ENCODE measurements at regions not wholly inside any gene's neighbourhood (a gene's known extent, or its start where the extent isn't known, plus 50 kb on each side); places are given as distances from the start of the nearest gene placed in this dataset.
"Not testable (repeated sequence)": the region's sequence is repeated elsewhere in the genome, so short reads cannot be mapped to it uniquely, and the experiment has no call there.

DNA sequence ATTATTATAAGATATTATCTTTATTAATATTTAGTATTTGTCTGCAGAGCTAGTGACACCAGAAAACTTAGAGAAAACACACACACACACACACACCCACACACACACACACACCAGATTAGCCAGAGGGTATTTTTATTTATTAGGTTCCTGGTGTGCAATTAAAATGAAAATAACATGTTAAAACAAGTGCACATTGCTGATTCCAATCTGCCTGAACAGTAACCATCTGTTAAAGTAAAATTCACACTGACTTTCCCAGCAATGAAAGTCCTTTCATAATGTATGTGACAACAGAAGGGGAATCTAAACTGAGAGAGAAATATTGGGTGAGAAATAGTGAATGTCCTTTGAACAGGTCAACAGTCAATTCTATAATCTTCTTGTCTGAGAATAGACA is 2323.5 kb upstream of the ACO1 start:
- H3K4me3 Mint-ChIP-seq: no peak overlapping the region
- DNase-seq: no peak
- intact Hi-C loops (cut with micrococcal nuclease): no loop called here
- no peak overlapping the region for H3K27ac Mint-ChIP-seq
- H3K9me3 Mint-ChIP-seq: no peaks in the 10 kb centered on the region
- no peaks in the 10 kb centered on the region for H3K27me3 Mint-ChIP-seq
- no peaks in the 10 kb centered on the region for H3K4me1 Mint-ChIP-seq
- no peaks in the 10 kb centered on the region for H3K36me3 Mint-ChIP-seq (ENCODE audit: low read depth)

DNA sequence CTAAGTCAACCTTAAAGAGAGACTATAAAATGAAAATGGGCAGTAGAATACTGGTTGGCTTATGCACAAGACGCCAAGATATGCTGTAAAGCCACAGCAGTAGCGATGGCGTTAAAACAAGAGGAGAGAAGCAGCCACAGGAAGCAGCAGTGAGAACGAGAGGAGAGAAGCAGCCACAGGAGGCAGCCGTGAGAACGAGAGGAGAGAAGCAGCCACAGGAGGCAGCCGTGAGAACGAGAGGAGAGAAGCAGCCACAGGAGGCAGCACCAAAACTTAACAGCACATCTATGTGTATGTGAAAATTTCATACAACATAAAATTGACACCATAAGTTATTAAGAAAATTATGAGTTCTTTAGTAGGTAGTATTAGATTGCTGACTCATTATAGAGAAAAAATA is 2318.6 kb upstream of the ACO1 start:
- H3K4me1 Mint-ChIP-seq: no peaks in the 10 kb centered on the region
- DNase-seq: no peak
- no peak overlapping the region for H3K27ac Mint-ChIP-seq
- H3K27me3 Mint-ChIP-seq: no peaks in the 10 kb centered on the region
- H3K36me3 Mint-ChIP-seq (ENCODE audit: low read depth): no peaks in the 10 kb centered on the region
- H3K4me3 Mint-ChIP-seq: no peak overlapping the region
- intact Hi-C loops (cut with micrococcal nuclease): no loop called here
- H3K9me3 Mint-ChIP-seq: no peaks in the 10 kb centered on the region

DNA sequence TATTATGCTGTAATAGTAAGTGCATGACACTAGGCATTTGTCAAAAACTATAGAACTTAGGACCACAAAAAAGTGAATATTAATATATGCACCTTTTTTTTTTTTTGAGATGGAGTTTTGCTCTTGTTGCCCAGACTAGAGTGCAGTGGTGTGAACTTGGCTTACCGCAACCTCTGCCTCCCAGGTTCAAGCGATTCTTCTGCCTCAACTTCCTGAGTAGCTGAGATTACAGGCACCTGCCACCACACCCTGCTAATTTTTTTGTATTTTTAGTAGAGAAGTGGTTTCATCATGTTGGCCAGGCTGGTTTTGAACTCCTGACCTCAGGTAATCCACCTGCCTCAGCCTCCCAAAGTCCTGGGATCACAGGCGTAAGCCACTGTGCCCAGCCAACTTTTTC is 2315.2 kb upstream of the ACO1 start:
- H3K27ac Mint-ChIP-seq; H3K4me3 Mint-ChIP-seq; H3K27me3 Mint-ChIP-seq; H3K4me1 Mint-ChIP-seq; intact Hi-C loops (cut with micrococcal nuclease); DNase-seq; H3K36me3 Mint-ChIP-seq (ENCODE audit: low read depth): not testable (repeated sequence)
- peaks cover 11% of the 10 kb centered on the region for H3K9me3 Mint-ChIP-seq

DNA sequence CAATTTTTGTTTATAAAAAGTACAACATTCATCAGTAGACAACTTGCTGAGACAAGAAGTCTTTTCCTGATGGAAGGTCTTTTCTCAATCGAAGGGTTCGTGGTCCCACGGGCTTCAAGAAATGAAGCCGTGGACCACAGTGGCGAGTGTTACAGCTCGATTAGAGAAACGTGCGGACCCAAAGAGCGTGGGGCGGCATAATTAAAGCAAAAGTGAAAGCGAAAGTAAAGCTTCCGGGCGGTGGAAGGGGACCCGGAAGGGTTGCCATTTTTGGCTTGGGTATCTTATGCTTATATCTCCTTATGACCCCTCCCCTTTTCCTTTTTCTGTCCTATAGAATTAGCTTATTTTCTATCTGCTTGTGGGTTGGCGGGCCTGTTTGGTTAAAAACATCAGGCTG is 2309.4 kb upstream of the ACO1 start:
- Mint-ChIP-seq H3K27me3 (no peaks in the 10 kb centered on the region), H3K4me3 (no peak overlapping the region)
- no peak for DNase-seq

GRCh38 chr9:30075451-30076199 is 2308.8 kb upstream of the ACO1 start:
- no peak overlapping the region for H3K4me3 Mint-ChIP-seq

More for the DNA sequence above, 2309.4 kb upstream of the ACO1 start:
- intact Hi-C loops (cut with micrococcal nuclease): loop anchor here (2.0 to 10.0 kb wide), 2 partner anchors 60 to 208 kb away; no protein-coding TSS in a partner anchor
- Mint-ChIP-seq H3K9me3 (peaks cover 20% of the 10 kb centered on the region), H3K4me1 (peaks cover 18% of the 10 kb centered on the region), H3K36me3 (ENCODE audit: low read depth) (no peaks in the 10 kb centered on the region), H3K27ac (peak overlapping the region; percentile 52)

DNA sequence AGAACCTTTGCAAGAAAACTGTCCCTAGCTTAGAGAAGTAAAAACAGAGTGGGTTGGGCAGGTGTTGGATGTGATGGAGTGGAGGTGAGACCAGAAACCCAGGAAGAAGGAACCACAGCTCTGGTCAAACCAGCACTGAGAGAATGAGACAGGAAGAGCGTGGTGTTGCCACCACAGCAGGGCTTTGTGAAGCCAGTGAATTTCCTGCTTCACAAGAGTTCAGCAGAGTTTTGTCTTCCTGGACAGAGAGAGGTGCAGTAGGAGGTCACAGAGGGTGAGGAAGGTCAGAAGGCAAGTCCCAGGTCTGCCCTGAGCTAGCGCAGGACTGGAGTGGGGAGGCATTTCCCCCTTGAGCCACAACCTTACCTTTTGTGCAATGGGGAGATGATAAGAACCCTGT is 2306.2 kb upstream of the ACO1 start:
- DNase-seq: no peak
- H3K27ac Mint-ChIP-seq: peak overlapping the region; percentile 61
- H3K4me1 Mint-ChIP-seq: peaks cover 18% of the 10 kb centered on the region
- H3K36me3 Mint-ChIP-seq (ENCODE audit: low read depth): no peaks in the 10 kb centered on the region
- no peaks in the 10 kb centered on the region for H3K27me3 Mint-ChIP-seq
- H3K9me3 Mint-ChIP-seq: peaks cover 15% of the 10 kb centered on the region
- H3K4me3 Mint-ChIP-seq: no peak overlapping the region
- intact Hi-C loops (cut with micrococcal nuclease): loop anchor here (10.0 kb wide), 1 partner anchor 63 kb away; no protein-coding TSS in a partner anchor

More at GRCh38 chr9:30075451-30076199, 2308.8 kb upstream of the ACO1 start:
- peak overlapping the region; percentile 52 for H3K27ac Mint-ChIP-seq
- intact Hi-C loops (cut with micrococcal nuclease): loop anchor here (2.0 to 10.0 kb wide), 2 partner anchors 61 to 209 kb away; no protein-coding TSS in a partner anchor
- peaks cover 18% of the 10 kb centered on the region for H3K4me1 Mint-ChIP-seq
- DNase-seq: peak; percentile 69
- no peaks in the 10 kb centered on the region for H3K27me3 Mint-ChIP-seq
- H3K36me3 Mint-ChIP-seq (ENCODE audit: low read depth): no peaks in the 10 kb centered on the region
- peaks cover 20% of the 10 kb centered on the region for H3K9me3 Mint-ChIP-seq

DNA sequence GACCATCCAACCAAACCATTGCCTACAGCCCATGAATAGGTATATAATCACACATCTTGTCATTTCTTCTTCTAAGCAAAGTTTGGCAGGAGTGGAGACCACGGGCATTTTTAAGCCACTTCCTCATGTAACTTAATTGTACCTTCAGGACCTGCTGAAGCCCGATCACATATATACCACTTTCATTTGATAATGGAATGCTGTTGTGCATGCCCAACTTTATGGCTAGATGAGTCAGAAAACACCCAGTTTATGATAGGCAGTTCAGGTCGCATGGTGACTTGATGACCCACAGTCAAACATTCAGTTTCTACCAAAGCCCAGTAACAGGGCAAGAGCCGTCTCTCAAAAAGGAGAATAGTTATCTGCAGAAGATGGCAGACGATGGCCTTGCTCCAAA is 2295.0 kb upstream of the ACO1 start:
- DNase-seq: no peak
- H3K27ac Mint-ChIP-seq: no peak overlapping the region
- H3K9me3 Mint-ChIP-seq: peaks cover 8% of the 10 kb centered on the region
- no peak overlapping the region for H3K4me3 Mint-ChIP-seq
- no peaks in the 10 kb centered on the region for H3K4me1 Mint-ChIP-seq
- no peaks in the 10 kb centered on the region for H3K27me3 Mint-ChIP-seq
- intact Hi-C loops (cut with micrococcal nuclease): no loop called here
- no peaks in the 10 kb centered on the region for H3K36me3 Mint-ChIP-seq (ENCODE audit: low read depth)

DNA sequence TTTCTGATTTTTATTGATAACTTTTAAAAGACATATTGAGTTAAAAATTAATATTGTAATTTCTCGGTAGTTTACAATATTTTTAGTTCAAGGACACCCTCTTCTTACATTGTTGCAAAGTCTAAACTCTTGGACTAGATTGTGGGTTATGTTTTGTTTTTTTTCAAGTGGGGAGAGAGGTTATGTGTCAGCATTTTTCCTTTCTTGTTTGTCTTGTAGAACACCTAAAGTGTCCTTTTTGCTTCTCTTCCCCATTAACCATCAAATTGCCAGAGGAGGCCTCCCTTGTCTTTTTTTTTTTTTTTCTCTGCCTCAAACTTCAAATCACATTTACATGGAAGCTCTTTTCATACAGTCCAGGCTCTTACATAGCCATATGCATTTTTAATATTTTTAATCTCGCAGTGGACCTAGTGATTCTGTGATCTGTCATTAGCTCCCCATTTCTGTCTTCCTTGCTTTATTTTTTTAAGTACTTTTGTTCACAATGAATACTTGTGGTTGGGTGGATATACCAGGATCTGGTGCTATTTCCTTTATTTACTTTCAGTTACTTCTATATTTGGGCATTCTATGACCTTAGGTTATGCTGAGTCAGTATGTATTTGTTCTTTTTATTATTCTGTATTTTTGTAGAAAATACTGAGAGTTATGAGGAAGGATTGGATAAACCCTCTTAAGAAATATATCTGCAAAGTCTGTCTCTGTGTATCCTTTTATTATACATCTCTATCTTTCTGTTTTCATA is 2280.6 kb upstream of the ACO1 start:
- no peaks in the 10 kb centered on the region for H3K4me1 Mint-ChIP-seq
- H3K36me3 Mint-ChIP-seq (ENCODE audit: low read depth): no peaks in the 10 kb centered on the region
- H3K27ac Mint-ChIP-seq: no peak overlapping the region
- no peaks in the 10 kb centered on the region for H3K9me3 Mint-ChIP-seq
- DNase-seq: no peak
- H3K27me3 Mint-ChIP-seq: no peaks in the 10 kb centered on the region
- H3K4me3 Mint-ChIP-seq: no peak overlapping the region
- intact Hi-C loops (cut with micrococcal nuclease): no loop called here

- H3K27me3 Mint-ChIP-seq; intact Hi-C loops (cut with micrococcal nuclease); DNase-seq: not testable (repeated sequence)
Observed at GRCh38 chr9:30107134-30107533, 2277.3 kb upstream of the ACO1 start.

GRCh38 chr9:30116673-30117217 is 2267.7 kb upstream of the ACO1 start:
- H3K4me3 Mint-ChIP-seq: no peak overlapping the region
- H3K4me1 Mint-ChIP-seq: no peaks in the 10 kb centered on the region
- no peaks in the 10 kb centered on the region for H3K27me3 Mint-ChIP-seq
- H3K27ac Mint-ChIP-seq: no peak overlapping the region
- no peaks in the 10 kb centered on the region for H3K36me3 Mint-ChIP-seq (ENCODE audit: low read depth)
- intact Hi-C loops (cut with micrococcal nuclease): no loop called here
- no peak for DNase-seq
- no peaks in the 10 kb centered on the region for H3K9me3 Mint-ChIP-seq

More at GRCh38 chr9:30107134-30107533, 2277.3 kb upstream of the ACO1 start:
- not testable (repeated sequence) for H3K36me3 Mint-ChIP-seq (ENCODE audit: low read depth); H3K9me3 Mint-ChIP-seq; H3K27ac Mint-ChIP-seq; H3K4me3 Mint-ChIP-seq; H3K4me1 Mint-ChIP-seq

GRCh38 chr9:30120666-30121065 is 2263.8 kb upstream of the ACO1 start:
- no peaks in the 10 kb centered on the region for H3K36me3 Mint-ChIP-seq (ENCODE audit: low read depth)
- no peaks in the 10 kb centered on the region for H3K9me3 Mint-ChIP-seq
- H3K27ac Mint-ChIP-seq: no peak overlapping the region
- intact Hi-C loops (cut with micrococcal nuclease): no loop called here
- no peak overlapping the region for H3K4me3 Mint-ChIP-seq
- no peaks in the 10 kb centered on the region for H3K4me1 Mint-ChIP-seq
- H3K27me3 Mint-ChIP-seq: no peaks in the 10 kb centered on the region
- no peak for DNase-seq

GRCh38 chr9:30121611-30122010 is 2262.8 kb upstream of the ACO1 start:
- intact Hi-C loops (cut with micrococcal nuclease): no loop called here
- no peaks in the 10 kb centered on the region for H3K4me1 Mint-ChIP-seq
- no peak overlapping the region for H3K27ac Mint-ChIP-seq
- no peak overlapping the region for H3K4me3 Mint-ChIP-seq
- no peaks in the 10 kb centered on the region for H3K9me3 Mint-ChIP-seq
- DNase-seq: no peak
- no peaks in the 10 kb centered on the region for H3K36me3 Mint-ChIP-seq (ENCODE audit: low read depth)
- H3K27me3 Mint-ChIP-seq: no peaks in the 10 kb centered on the region

- DNase-seq: no peak
- no peak overlapping the region for H3K27ac Mint-ChIP-seq
- intact Hi-C loops (cut with micrococcal nuclease): no loop called here
- H3K27me3 Mint-ChIP-seq: no peaks in the 10 kb centered on the region
- no peaks in the 10 kb centered on the region for H3K4me1 Mint-ChIP-seq
- H3K4me3 Mint-ChIP-seq: no peak overlapping the region
- H3K36me3 Mint-ChIP-seq (ENCODE audit: low read depth): no peaks in the 10 kb centered on the region
- no peaks in the 10 kb centered on the region for H3K9me3 Mint-ChIP-seq
Observed at GRCh38 chr9:30125881-30126280, 2258.6 kb upstream of the ACO1 start.

GRCh38 chr9:30127371-30127770 is 2257.1 kb upstream of the ACO1 start:
- H3K27ac Mint-ChIP-seq: no peak overlapping the region
- DNase-seq: no peak
- intact Hi-C loops (cut with micrococcal nuclease): no loop called here

More at GRCh38 chr9:30127371-30127770, 2257.1 kb upstream of the ACO1 start:
- Mint-ChIP-seq H3K36me3 (ENCODE audit: low read depth) (no peaks in the 10 kb centered on the region), H3K4me1 (no peaks in the 10 kb centered on the region), H3K9me3 (no peaks in the 10 kb centered on the region), H3K4me3 (no peak overlapping the region), H3K27me3 (no peaks in the 10 kb centered on the region)
